ENCODE measurements at regions not wholly inside any gene's neighbourhood (a gene's known extent, or its start where the extent isn't known, plus 50 kb on each side); places are given as distances from the start of the nearest gene placed in this dataset.
"Not testable (repeated sequence)": the region's sequence is repeated elsewhere in the genome, so short reads cannot be mapped to it uniquely, and the experiment has no call there.

DNA sequence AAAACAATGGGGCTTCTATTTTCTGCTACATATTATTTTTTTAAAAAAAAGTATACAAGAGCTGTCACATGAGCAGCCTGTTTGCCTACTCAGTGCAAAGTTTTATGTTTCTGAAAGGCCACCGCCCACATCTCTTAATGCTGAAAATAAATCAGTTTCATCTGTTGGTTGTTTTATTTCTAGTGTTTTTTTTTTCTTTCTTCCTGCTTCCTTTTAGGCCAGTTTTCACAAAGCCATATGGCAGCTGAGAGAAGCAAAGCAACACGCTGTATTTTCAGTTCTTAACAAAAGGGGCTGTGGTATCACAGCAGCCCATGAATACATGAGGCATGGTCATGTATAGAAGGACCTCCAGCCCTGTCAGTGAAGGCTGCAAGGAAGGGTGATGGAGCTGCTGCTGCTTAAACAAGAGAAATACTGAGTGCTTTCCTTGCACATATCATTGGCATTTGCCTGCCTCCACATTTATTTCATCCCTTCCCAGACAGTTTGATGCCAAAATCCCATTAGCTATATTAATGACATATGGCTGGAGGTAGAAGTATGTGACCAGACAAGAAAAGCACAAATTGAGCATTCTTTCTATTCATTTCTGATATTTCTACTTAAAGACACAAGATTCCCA is 172.5 kb downstream of the PCDH18 start:
- H3K4me1 Mint-ChIP-seq, result no peaks in the 10 kb centered on the region
- H3K27ac Mint-ChIP-seq, result no peak overlapping the region
- Histone ChIP-seq H3K9me3 (ENCODE audit: control insufficient read depth, insufficient read depth, low read length) (no peaks in the 10 kb centered on the region), H3K27ac (ENCODE audit: low read length) (no peak overlapping the region), H3K4me1 (ENCODE audit: control insufficient read depth, insufficient read depth, low read length) (no peaks in the 10 kb centered on the region), H3K36me3 (ENCODE audit: control insufficient read depth, insufficient read depth, low read length) (no peaks in the 10 kb centered on the region), H3K27me3 (ENCODE audit: control insufficient read depth, insufficient read depth, low read length) (no peaks in the 10 kb centered on the region), H3K4me3 (ENCODE audit: low read length) (no peak overlapping the region)
- intact Hi-C loops (cut with micrococcal nuclease), result no loop called here
- DNase-seq (no peak), ATAC-seq (no peak)
- TF ChIP-seq, protein P1, sequence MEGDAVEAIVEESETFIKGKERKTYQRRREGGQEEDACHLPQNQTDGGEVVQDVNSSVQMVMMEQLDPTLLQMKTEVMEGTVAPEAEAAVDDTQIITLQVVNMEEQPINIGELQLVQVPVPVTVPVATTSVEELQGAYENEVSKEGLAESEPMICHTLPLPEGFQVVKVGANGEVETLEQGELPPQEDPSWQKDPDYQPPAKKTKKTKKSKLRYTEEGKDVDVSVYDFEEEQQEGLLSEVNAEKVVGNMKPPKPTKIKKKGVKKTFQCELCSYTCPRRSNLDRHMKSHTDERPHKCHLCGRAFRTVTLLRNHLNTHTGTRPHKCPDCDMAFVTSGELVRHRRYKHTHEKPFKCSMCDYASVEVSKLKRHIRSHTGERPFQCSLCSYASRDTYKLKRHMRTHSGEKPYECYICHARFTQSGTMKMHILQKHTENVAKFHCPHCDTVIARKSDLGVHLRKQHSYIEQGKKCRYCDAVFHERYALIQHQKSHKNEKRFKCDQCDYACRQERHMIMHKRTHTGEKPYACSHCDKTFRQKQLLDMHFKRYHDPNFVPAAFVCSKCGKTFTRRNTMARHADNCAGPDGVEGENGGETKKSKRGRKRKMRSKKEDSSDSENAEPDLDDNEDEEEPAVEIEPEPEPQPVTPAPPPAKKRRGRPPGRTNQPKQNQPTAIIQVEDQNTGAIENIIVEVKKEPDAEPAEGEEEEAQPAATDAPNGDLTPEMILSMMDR (IDR thresholded peaks at IDR 0.05), result no peak
- H3K4me3 Mint-ChIP-seq, result no peak overlapping the region
- H3K9me3 Mint-ChIP-seq, result peaks cover 14 to 19% of the 10 kb centered on the region in 2 donors
- no peaks in the 10 kb centered on the region for H3K27me3 Mint-ChIP-seq (ENCODE audit: low read depth in 2 of 2)
- WGBS (ENCODE audit: insufficient coverage), result 54% methylated on average over 2 of the region's 2 CpGs
- H3K36me3 Mint-ChIP-seq, result no peaks in the 10 kb centered on the region

DNA sequence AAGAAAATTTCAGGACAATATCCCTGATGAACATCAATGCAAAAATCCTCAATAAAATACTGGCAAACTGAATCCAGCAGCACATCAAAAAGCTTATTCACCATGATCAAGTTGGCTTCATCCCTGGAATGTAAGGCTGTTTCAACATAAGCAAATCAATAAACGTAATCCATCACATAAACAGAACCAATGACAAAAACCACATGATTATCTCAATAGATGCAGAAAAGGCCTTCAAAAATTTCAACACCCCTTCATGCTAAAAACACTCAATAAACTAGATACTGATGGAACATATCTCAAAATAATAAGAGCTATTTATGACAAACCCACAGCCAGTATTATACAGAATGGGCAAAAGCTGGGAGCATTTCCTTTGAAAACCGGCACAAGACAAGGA is 177.7 kb downstream of the PCDH18 start:
- H3K4me1 Mint-ChIP-seq; intact Hi-C loops (cut with micrococcal nuclease): not testable (repeated sequence)

DNA sequence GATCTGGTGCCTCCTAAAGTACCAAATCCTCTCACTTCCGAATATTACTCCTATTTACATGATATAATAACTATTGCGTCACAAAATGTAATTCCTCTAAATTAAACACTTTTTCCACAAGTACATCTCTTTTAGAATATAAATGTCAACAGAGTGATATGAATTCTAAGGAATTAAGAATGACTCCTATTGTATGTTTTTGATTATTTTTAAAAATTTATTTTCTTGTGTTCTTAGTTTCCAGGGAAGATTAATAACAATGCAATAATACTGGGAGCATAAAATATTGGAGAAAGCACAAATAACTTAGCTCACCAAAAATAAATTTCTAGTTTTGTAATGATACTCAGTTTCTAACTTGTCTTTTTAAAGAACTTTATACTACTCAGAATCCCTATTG is 184.9 kb downstream of the PCDH18 start:
- no CpG with 5 or more reads among the region's 2 CpGs for whole genome bisulfite sequencing (ENCODE audit: insufficient coverage)
- peaks cover 8% of the 10 kb centered on the region for H3K9me3 ChIP-seq (ENCODE audit: control insufficient read depth, insufficient read depth, low read length)

More for the DNA sequence above, 177.7 kb downstream of the PCDH18 start:
- not testable (repeated sequence) for H3K9me3 ChIP-seq (ENCODE audit: control insufficient read depth, insufficient read depth, low read length); H3K27me3 ChIP-seq (ENCODE audit: control insufficient read depth, insufficient read depth, low read length); H3K4me3 Mint-ChIP-seq; H3K27ac Mint-ChIP-seq; H3K36me3 Mint-ChIP-seq; H3K27me3 Mint-ChIP-seq (ENCODE audit: low read depth in 2 of 2); ATAC-seq; H3K4me1 ChIP-seq (ENCODE audit: control insufficient read depth, insufficient read depth, low read length); H3K36me3 ChIP-seq (ENCODE audit: control insufficient read depth, insufficient read depth, low read length); DNase-seq; H3K27ac ChIP-seq (ENCODE audit: low read length); H3K4me3 ChIP-seq (ENCODE audit: low read length)
- WGBS (ENCODE audit: insufficient coverage), result 80% methylated on average over 2 of the region's 2 CpGs
- peaks cover 26 to 35% of the 10 kb centered on the region in 2 donors for H3K9me3 Mint-ChIP-seq

DNA sequence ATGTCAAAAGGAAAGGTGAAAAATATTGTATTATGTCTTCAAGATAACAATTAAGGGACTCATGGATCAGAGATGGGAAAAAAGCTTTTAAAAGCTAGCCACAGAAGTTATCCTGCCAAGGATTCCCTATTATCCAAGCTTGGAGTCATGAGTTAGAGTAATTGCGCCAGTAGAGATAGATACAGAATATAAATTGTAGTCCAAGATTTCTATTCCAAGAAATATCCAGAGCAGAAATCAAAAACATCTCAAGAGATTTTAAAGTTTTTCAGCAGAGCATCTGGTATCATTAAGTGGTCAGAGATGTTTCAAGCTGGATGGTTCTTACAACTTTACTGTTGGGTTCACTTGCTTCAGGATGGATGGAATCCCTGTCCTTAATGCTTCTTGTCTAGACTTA is 186.7 kb downstream of the PCDH18 start:
- no peak overlapping the region for H3K27ac Mint-ChIP-seq
- H3K27ac ChIP-seq (ENCODE audit: low read length), result no peak overlapping the region
- no peaks in the 10 kb centered on the region for H3K27me3 Mint-ChIP-seq (ENCODE audit: low read depth in 2 of 2)
- H3K27me3 ChIP-seq (ENCODE audit: control insufficient read depth, insufficient read depth, low read length), result no peaks in the 10 kb centered on the region
- H3K4me3 ChIP-seq (ENCODE audit: low read length), result no peak overlapping the region
- TF ChIP-seq, protein P1 (IDR thresholded peaks at IDR 0.05), result no peak
- no peaks in the 10 kb centered on the region for H3K4me1 ChIP-seq (ENCODE audit: control insufficient read depth, insufficient read depth, low read length)
- intact Hi-C loops (cut with micrococcal nuclease), result no loop called here
- H3K9me3 Mint-ChIP-seq, result peaks cover 0 to 2% of the 10 kb centered on the region in 2 donors
- WGBS (ENCODE audit: insufficient coverage), result no CpG with 5 or more reads among the region's 1 CpG
- no peak for ATAC-seq
- H3K36me3 Mint-ChIP-seq, result no peaks in the 10 kb centered on the region
- no peak overlapping the region for H3K4me3 Mint-ChIP-seq
- no peaks in the 10 kb centered on the region for H3K4me1 Mint-ChIP-seq
- no peaks in the 10 kb centered on the region for H3K9me3 ChIP-seq (ENCODE audit: control insufficient read depth, insufficient read depth, low read length)
- no peaks in the 10 kb centered on the region for H3K36me3 ChIP-seq (ENCODE audit: control insufficient read depth, insufficient read depth, low read length)
- DNase-seq, result no peak

More for the DNA sequence above, 184.9 kb downstream of the PCDH18 start:
- H3K4me1 ChIP-seq (ENCODE audit: control insufficient read depth, insufficient read depth, low read length), result no peaks in the 10 kb centered on the region
- TF ChIP-seq, protein P1 (IDR thresholded peaks at IDR 0.05), result no peak
- H3K4me3 ChIP-seq (ENCODE audit: low read length), result no peak overlapping the region
- ATAC-seq (no peak), DNase-seq (no peak)
- H3K36me3 ChIP-seq (ENCODE audit: control insufficient read depth, insufficient read depth, low read length), result no peaks in the 10 kb centered on the region
- Mint-ChIP-seq H3K9me3 (peaks cover 8 to 9% of the 10 kb centered on the region in 2 donors), H3K4me1 (no peaks in the 10 kb centered on the region), H3K4me3 (no peak overlapping the region), H3K27me3 (ENCODE audit: low read depth in 2 of 2) (no peaks in the 10 kb centered on the region), H3K27ac (no peak overlapping the region), H3K36me3 (no peaks in the 10 kb centered on the region)
- intact Hi-C loops (cut with micrococcal nuclease), result no loop called here
- no peak overlapping the region for H3K27ac ChIP-seq (ENCODE audit: low read length)
- H3K27me3 ChIP-seq (ENCODE audit: control insufficient read depth, insufficient read depth, low read length), result no peaks in the 10 kb centered on the region

All from natural killer cell (primary cell).